ENCODE measurements at regions not wholly inside any gene's neighbourhood (a gene's known extent, or its start where the extent isn't known, plus 50 kb on each side); places are given as distances from the start of the nearest gene placed in this dataset.

DNA sequence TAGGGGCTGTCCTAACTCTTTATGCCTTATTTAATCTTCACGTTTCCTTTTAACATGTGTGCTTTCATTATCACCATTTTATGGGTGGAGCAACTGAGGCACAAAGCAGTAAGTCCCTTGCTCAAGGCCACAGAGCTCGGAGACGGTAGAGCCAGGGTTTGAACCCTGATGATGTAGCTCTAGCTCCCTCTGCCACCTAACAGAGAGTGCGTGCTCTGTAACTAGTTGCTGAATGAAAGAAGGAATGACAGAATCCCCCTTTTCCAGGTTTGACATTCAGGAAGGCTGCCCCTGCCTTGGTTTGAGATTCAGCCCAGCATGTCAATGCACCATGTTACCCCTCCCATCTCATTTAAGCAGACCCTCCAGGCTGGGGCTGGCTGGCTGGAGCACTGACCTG, 193.3 kb upstream of the NAV2 start:
- TF ChIP-seq RAD21 (IDR thresholded peaks at IDR 0.05 in 1 of 2, conservative IDR thresholded peaks at IDR 0.05 in 1 of 2; ENCODE audit: low read depth in 2 of 2, low read length in 2 of 2): peak; percentile 53 to 62
- TF ChIP-seq, protein P1, sequence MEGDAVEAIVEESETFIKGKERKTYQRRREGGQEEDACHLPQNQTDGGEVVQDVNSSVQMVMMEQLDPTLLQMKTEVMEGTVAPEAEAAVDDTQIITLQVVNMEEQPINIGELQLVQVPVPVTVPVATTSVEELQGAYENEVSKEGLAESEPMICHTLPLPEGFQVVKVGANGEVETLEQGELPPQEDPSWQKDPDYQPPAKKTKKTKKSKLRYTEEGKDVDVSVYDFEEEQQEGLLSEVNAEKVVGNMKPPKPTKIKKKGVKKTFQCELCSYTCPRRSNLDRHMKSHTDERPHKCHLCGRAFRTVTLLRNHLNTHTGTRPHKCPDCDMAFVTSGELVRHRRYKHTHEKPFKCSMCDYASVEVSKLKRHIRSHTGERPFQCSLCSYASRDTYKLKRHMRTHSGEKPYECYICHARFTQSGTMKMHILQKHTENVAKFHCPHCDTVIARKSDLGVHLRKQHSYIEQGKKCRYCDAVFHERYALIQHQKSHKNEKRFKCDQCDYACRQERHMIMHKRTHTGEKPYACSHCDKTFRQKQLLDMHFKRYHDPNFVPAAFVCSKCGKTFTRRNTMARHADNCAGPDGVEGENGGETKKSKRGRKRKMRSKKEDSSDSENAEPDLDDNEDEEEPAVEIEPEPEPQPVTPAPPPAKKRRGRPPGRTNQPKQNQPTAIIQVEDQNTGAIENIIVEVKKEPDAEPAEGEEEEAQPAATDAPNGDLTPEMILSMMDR (IDR thresholded peaks at IDR 0.05; ENCODE audit: control extremely low read depth in 1 of 3, insufficient read depth in 1 of 3, low read depth in 1 of 3, low read length in 3 of 3): peak in 2 of 3 experiments; percentile 22 to 27; a peak in 2 of 4 replicates
- TF ChIP-seq CEBPB (IDR thresholded peaks at IDR 0.05; ENCODE audit: low read depth, low read length): no peak
- Histone ChIP-seq H2BK20ac (ENCODE audit: low read length) (no peak overlapping the region), H3K14ac (ENCODE audit: insufficient read length) (no peak overlapping the region), H3K4ac (replicated peaks; ENCODE audit: insufficient read length, low read depth, low read length) (no peak overlapping the region), H3K79me2 (ENCODE audit: control insufficient read depth in 1 of 2, insufficient read depth in 2 of 2, low read length in 2 of 2) (no peaks in the 10 kb centered on the region), H3K27me3 (replicated peaks in 1 of 4; ENCODE audit: control insufficient read depth in 3 of 4, extremely low read depth in 1 of 4, insufficient read depth in 3 of 4, low read length in 3 of 4) (no peaks in the 10 kb centered on the region), H4K91ac (replicated peaks; ENCODE audit: insufficient read length, low read length) (no peak overlapping the region), H2AFZ (ENCODE audit: low read length) (no peak overlapping the region), H4K5ac (ENCODE audit: insufficient read length, low read depth, low read length) (no peak overlapping the region), H3K9me3 (ENCODE audit: insufficient read depth in 2 of 2, low read depth in 1 of 2, low read length in 1 of 2) (no peaks in the 10 kb centered on the region), H3K79me1 (ENCODE audit: low read depth, low read length) (no peaks in the 10 kb centered on the region), H2BK15ac (ENCODE audit: low read length) (no peak overlapping the region), H3K36me3 (ENCODE audit: control insufficient read depth in 2 of 4, insufficient read depth in 4 of 4, low read length in 3 of 4) (no peaks in the 10 kb centered on the region), H2AK5ac (ENCODE audit: low read depth, low read length) (no peak overlapping the region), H3K27ac (ENCODE audit: low read depth, low read length) (no peak overlapping the region), H3K23me2 (ENCODE audit: low read depth, low read length) (0 out of 2 replicates have a peak, but pooled peaks cover 2% of the 10 kb centered on the region), H3K56ac (replicated peaks; ENCODE audit: insufficient read length, low read depth, low read length) (no peak overlapping the region), H4K8ac (ENCODE audit: extremely low read depth, insufficient read depth, low read length) (no peak overlapping the region), H3K23ac (ENCODE audit: insufficient read length) (no peak overlapping the region), H4K20me1 (replicated peaks in 1 of 2; ENCODE audit: control insufficient read depth in 1 of 2, insufficient read depth in 2 of 2, low read length in 2 of 2) (peaks cover 0 to 2% of the 10 kb centered on the region in 2 experiments), H2BK5ac (ENCODE audit: low read depth, low read length) (no peak overlapping the region), H2BK120ac (replicated peaks; ENCODE audit: low read depth, low read length) (no peak overlapping the region), H3K4me3 (ENCODE audit: extremely low read depth in 1 of 4, insufficient read depth in 2 of 4, low read depth in 3 of 4, low read length in 4 of 4) (no peak overlapping the region), H3K18ac (ENCODE audit: extremely low read depth, low read length) (no peak overlapping the region), H3K4me1 (replicated peaks in 1 of 4; ENCODE audit: control insufficient read depth in 3 of 4, insufficient read depth in 4 of 4, low read length in 3 of 4) (no peaks in the 10 kb centered on the region; a peak in 1 of 7 replicates), H2BK12ac (ENCODE audit: low read depth, low read length) (no peak overlapping the region), H3K9ac (replicated peaks in 1 of 4; ENCODE audit: extremely low read depth in 1 of 4, low read depth in 3 of 4, low read length in 3 of 4) (no peak overlapping the region), H3K4me2 (ENCODE audit: insufficient read depth in 1 of 2, low read depth in 2 of 2, low read length in 2 of 2) (no peak overlapping the region)
- POLR2A ChIA-PET (ENCODE audit: partially characterized antibody): interaction anchor here (1.2 kb wide), 1 partner anchor 158 kb away, joined by 3 read pairs; no protein-coding TSS in a partner anchor
- FAIRE-seq (no peak), DNase-seq (ENCODE audit: low read depth in 1 of 2, low spot score in 2 of 2) (no peak)
- WGBS, 2 experiments (ENCODE audit: extremely low coverage in 1 of 2, insufficient coverage in 1 of 2, insufficient read length in 1 of 2, insufficient replicate concordance in 2 of 2, low coverage in 1 of 2, low lambda C conversion rate in 2 of 2, missing lambda C conversion rate in 1 of 2): 84% methylated on average over 4 of the region's 4 CpGs; no CpG with 5 or more reads in 1 of the 2 experiments
- CTCF ChIA-PET (ENCODE audit: partially characterized antibody): interaction anchor here (0.6 to 2.4 kb wide), 10 partner anchors 12 to 450 kb away, joined by 3 to 11 read pairs (median 4); no protein-coding TSS in a partner anchor
